PC-3 (cell line): ENCODE measurements at regions not wholly inside any gene's neighbourhood (a gene's known extent, or its start where the extent isn't known, plus 50 kb on each side); places are given as distances from the start of the nearest gene placed in this dataset.

ENCODE experiments used
- ATAC-seq: fragments of 200-7000 bp; cut with Tn5 transposase; 2 replicates; pipeline ENCODE4 v1.9.1; 2020; ENCODE audit warnings: mild to moderate bottlenecking, moderate library complexity
- BruUV-seq: library from RNA; stranded (reverse); fragments of 400-500 nt; replicated peaks from 2 replicates; lab custom pipeline; 2021; lab: Mats Ljungman, UMichigan
- CTCF ChIA-PET: fragments of 300-600 bp; sonication (Branson Sonifier 250); formaldehyde crosslinking; loops from one replicate; lab custom pipeline; 2022; ENCODE audit warnings: antibody characterized with exemption; lab: Charles Lee
- POLR2A ChIA-PET: fragments of 300-600 bp; sonication (Branson Sonifier 250); formaldehyde crosslinking; loops from one replicate; lab custom pipeline; 2022; ENCODE audit warnings: antibody characterized with exemption; ENCODE audit not compliant: unreplicated experiment; lab: Charles Lee
- DNase-seq: peaks from one replicate; pipeline ENCODE4 v3.0.0-alpha.2; 2015
- H2AFZ ChIP-seq: fragments of 300-600 bp; sonication (generic); 2 replicates; pipeline ENCODE4 v1.6.0; 2016; ENCODE audit warnings: antibody characterized with exemption, low read length
- H3F3A ChIP-seq: fragments of 300-600 bp; sonication (generic); one replicate; pipeline ENCODE4 v1.6.0; 2017; ENCODE audit warnings: antibody characterized with exemption, low read length, control low read depth, mild to moderate bottlenecking; ENCODE audit not compliant: unreplicated experiment
- H3K27ac ChIP-seq: fragments of 300-600 bp; sonication (generic); 2 replicates; pipeline ENCODE4 v1.5.1; 2016; ENCODE audit warnings: mild to moderate bottlenecking, low read length
- H3K27me3 ChIP-seq: fragments of 300-600 bp; sonication (generic); 2 replicates; pipeline ENCODE4 v1.6.1; 2016; ENCODE audit warnings: low read length, mixed read lengths
- H3K36me3 ChIP-seq: fragments of 300-600 bp; sonication (generic); 2 replicates; pipeline ENCODE4 v1.6.1; 2016; ENCODE audit warnings: low read depth, mixed run types, low read length, mixed read lengths
- H3K4me1 ChIP-seq: fragments of 300-600 bp; sonication (generic); 2 replicates; pipeline ENCODE4 v1.5.1; 2016; ENCODE audit warnings: low read length; ENCODE audit not compliant: insufficient read depth
- H3K4me2 ChIP-seq: fragments of 300-600 bp; sonication (generic); 2 replicates; pipeline ENCODE4 v1.6.0; 2016; ENCODE audit warnings: low read length
- H3K4me3 ChIP-seq: fragments of 300-600 bp; sonication (generic); 2 replicates; pipeline ENCODE4 v1.5.1; 2016; ENCODE audit warnings: mild to moderate bottlenecking, low read length, mixed read lengths
- H3K79me2 ChIP-seq: fragments of 300-600 bp; sonication (generic); 2 replicates; pipeline ENCODE4 v1.6.1; 2017; ENCODE audit warnings: low read length, mixed read lengths
- H3K9ac ChIP-seq: fragments of 300-600 bp; sonication (generic); 2 replicates; pipeline ENCODE4 v1.6.0; 2016; ENCODE audit warnings: mild to moderate bottlenecking, low read length
- H3K9me2 ChIP-seq: fragments of 300-600 bp; sonication (generic); replicated peaks from 2 replicates; pipeline ENCODE4 v1.6.1; 2016; ENCODE audit warnings: mixed run types, low read length, mixed read lengths
- H3K9me3 ChIP-seq: fragments of 300-600 bp; sonication (generic); 2 replicates; pipeline ENCODE4 v1.6.1; 2016; ENCODE audit warnings: low read length, mixed read lengths
- H4K20me1 ChIP-seq: fragments of 300-600 bp; sonication (generic); 2 replicates; pipeline ENCODE4 v1.6.1; 2016; ENCODE audit warnings: low read length, mixed read lengths
- EZH2 ChIP-seq: fragments of 300-600 bp; sonication (generic); IDR thresholded peaks from one replicate; pipeline ENCODE4 v1.6.1; 2017; ENCODE audit warnings: antibody characterized with exemption, mild to moderate bottlenecking, low read length; ENCODE audit not compliant: unreplicated experiment
- EZH2phosphoT487 ChIP-seq: fragments of 300-600 bp; sonication (generic); IDR thresholded peaks from 2 replicates; pipeline ENCODE4 v1.6.1; 2018; ENCODE audit warnings: mild to moderate bottlenecking, antibody characterized with exemption, low read length, borderline replicate concordance
- intact Hi-C: fragments of 100-400 bp; cut with micrococcal nuclease; formaldehyde crosslinking; loops from 2 replicates; pipeline ENCODE4 v1.9.0; 2023
- TF ChIP-seq, protein P1 (sequence below): fragments of 300-600 bp; sonication (generic); conservative IDR thresholded peaks from 2 replicates; pipeline ENCODE4 v1.5.1; 2017; ENCODE audit warnings: antibody characterized with exemption, low read depth, mild to moderate bottlenecking, low read length

DNA sequence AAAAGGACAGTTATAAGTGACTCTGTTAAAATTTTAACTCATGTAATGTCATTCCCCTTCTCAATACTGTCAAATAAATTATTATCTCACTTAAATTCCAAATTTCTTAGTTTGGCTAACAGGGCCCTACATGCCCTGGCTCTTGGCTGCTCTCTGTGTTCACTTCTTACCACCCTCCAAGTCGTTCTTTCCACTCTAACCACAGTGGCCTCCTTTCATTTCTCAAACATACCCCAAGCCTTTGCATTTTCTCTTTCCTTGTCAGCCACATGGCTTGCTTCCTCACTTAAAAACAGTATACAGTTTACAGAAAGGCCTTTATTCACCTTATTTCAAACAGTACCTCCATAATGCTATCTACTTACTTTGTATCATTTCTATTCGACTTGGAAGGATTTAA lies 737.1 kb upstream of the ZWINT start:
- no peaks in the 10 kb centered on the region for H3K79me2 ChIP-seq
- intact Hi-C loops: no loop called here
- 0 out of 2 replicates have a peak overlapping the region, but pooled peaks have one; percentile 4 for H2AFZ ChIP-seq
- no peaks in the 10 kb centered on the region for H3K4me1 ChIP-seq
- H3K9me2 ChIP-seq: no peaks in the 10 kb centered on the region
- H3K36me3 ChIP-seq: no peaks in the 10 kb centered on the region
- TF ChIP-seq EZH2phosphoT487: no peak
- no peak for TF ChIP-seq EZH2
- TF ChIP-seq, protein P1, sequence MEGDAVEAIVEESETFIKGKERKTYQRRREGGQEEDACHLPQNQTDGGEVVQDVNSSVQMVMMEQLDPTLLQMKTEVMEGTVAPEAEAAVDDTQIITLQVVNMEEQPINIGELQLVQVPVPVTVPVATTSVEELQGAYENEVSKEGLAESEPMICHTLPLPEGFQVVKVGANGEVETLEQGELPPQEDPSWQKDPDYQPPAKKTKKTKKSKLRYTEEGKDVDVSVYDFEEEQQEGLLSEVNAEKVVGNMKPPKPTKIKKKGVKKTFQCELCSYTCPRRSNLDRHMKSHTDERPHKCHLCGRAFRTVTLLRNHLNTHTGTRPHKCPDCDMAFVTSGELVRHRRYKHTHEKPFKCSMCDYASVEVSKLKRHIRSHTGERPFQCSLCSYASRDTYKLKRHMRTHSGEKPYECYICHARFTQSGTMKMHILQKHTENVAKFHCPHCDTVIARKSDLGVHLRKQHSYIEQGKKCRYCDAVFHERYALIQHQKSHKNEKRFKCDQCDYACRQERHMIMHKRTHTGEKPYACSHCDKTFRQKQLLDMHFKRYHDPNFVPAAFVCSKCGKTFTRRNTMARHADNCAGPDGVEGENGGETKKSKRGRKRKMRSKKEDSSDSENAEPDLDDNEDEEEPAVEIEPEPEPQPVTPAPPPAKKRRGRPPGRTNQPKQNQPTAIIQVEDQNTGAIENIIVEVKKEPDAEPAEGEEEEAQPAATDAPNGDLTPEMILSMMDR: no peak
- H3K27me3 ChIP-seq: no peaks in the 10 kb centered on the region
- BruUV-seq: no TSS peak
- no peaks in the 10 kb centered on the region for H4K20me1 ChIP-seq
- ATAC-seq (no peak), DNase-seq (no peak)
- no peak overlapping the region for H3K27ac ChIP-seq
- H3F3A ChIP-seq: no peaks in the 10 kb centered on the region
- H3K4me3 ChIP-seq: no peak overlapping the region
- no peak overlapping the region for H3K9ac ChIP-seq
- no peak overlapping the region for H3K4me2 ChIP-seq
- H3K9me3 ChIP-seq: 0 out of 2 replicates have a peak, but pooled peaks cover 10% of the 10 kb centered on the region
- ChIA-PET POLR2A (no interaction called here), CTCF (no interaction called here)

DNA sequence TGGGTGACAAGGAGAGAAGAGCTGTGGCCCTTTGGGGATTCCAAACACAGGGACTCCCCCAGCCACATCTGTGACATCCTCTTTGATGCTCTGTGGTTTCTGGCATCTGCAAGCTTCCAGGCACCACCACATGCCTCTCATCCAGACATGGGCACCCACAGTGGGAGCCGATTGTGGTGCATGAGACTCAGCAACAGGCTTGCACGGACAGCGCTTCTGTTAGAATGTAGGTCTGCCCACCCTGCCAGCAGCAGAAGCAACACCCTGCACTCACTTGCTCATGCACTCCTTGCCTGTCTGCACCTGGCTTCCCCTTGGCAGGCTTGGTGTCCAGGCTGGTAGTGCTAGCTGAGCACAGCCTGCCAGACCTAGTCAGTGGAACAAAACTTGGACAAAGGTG lies 735.0 kb upstream of the ZWINT start:
- no peak overlapping the region for H3K27ac ChIP-seq
- H2AFZ ChIP-seq: no peak overlapping the region
- DNase-seq (no peak), ATAC-seq (no peak)
- H3F3A ChIP-seq: no peaks in the 10 kb centered on the region
- H3K4me1 ChIP-seq: no peaks in the 10 kb centered on the region
- no peaks in the 10 kb centered on the region for H4K20me1 ChIP-seq
- no peak overlapping the region for H3K9ac ChIP-seq
- CTCF ChIA-PET: no interaction called here
- no peak overlapping the region for H3K4me3 ChIP-seq
- H3K27me3 ChIP-seq: no peaks in the 10 kb centered on the region
- no peak overlapping the region for H3K4me2 ChIP-seq
- TF ChIP-seq EZH2 (no peak), EZH2phosphoT487 (no peak)
- TF ChIP-seq, protein P1: no peak
- POLR2A ChIA-PET: interaction anchor here (0.6 kb wide), 1 partner anchor 328 kb away, joined by 3 read pairs; no protein-coding TSS in a partner anchor
- 0 out of 2 replicates have a peak, but pooled peaks cover 10% of the 10 kb centered on the region for H3K9me3 ChIP-seq
- BruUV-seq: no TSS peak
- no peaks in the 10 kb centered on the region for H3K9me2 ChIP-seq
- H3K79me2 ChIP-seq: no peaks in the 10 kb centered on the region
- intact Hi-C loops: no loop called here
- H3K36me3 ChIP-seq: no peaks in the 10 kb centered on the region

DNA sequence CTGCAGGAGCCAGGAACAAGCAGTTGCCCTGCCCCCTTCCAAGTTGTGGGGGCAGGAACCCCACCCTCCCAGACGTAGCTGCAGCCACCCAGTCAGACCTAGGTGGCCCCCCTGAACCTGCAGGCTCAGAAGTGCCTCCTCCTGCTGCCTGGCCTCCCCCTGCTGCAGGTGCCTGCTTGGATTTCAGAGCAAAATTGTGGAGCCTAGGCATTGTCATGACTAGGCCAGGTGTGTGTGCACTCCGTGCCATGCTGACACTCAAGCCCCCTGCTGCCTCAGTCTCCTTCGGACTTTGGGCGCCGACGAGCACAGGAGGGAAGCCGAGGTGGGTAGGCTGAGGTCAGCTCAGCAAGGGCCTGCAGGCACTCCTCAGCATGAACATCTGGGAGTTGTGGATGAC lies 733.9 kb upstream of the ZWINT start:
- no TSS peak for BruUV-seq
- ATAC-seq (no peak), DNase-seq (no peak)
- Histone ChIP-seq H3K4me2 (no peak overlapping the region), H3K9me3 (0 out of 2 replicates have a peak, but pooled peaks cover 10% of the 10 kb centered on the region), H3K27ac (no peak overlapping the region), H3F3A (no peaks in the 10 kb centered on the region), H3K36me3 (no peaks in the 10 kb centered on the region), H4K20me1 (no peaks in the 10 kb centered on the region), H3K9me2 (no peaks in the 10 kb centered on the region), H3K79me2 (no peaks in the 10 kb centered on the region), H3K4me3 (no peak overlapping the region), H3K9ac (no peak overlapping the region), H3K4me1 (no peaks in the 10 kb centered on the region), H2AFZ (no peak overlapping the region), H3K27me3 (no peaks in the 10 kb centered on the region)
- TF ChIP-seq EZH2: no peak
- no peak for TF ChIP-seq EZH2phosphoT487
- TF ChIP-seq, protein P1: no peak
- intact Hi-C loops: no loop called here
- ChIA-PET CTCF (no interaction called here), POLR2A (no interaction called here)
